Gastrocnemius medialis (tissue), 4 donors: ENCODE measurements at regions not wholly inside any gene's neighbourhood (a gene's known extent, or its start where the extent isn't known, plus 50 kb on each side); places are given as distances from the start of the nearest gene placed in this dataset.

ENCODE experiments used
- ATAC-seq, 2 donors: fragments of 150-250 bp; one replicate each; pipeline ENCODE4 v1.9.1; 2016
- DNase-seq, 2 donors: peaks; one replicate each; pipeline ENCODE4 v3.0.0-alpha.2; 2019
- H3K27ac ChIP-seq, 4 donors: fragments of 200-600 bp; sonication (generic); 1 replicate in 1 of 4; 2 replicates in 3 of 4; pipeline ENCODE4 v1.5.1; 2016 to 2018; ENCODE audit warnings: mild to moderate bottlenecking in 2 of 4, moderate library complexity in 1 of 4
- H3K27me3 ChIP-seq, 3 donors: fragments of 200-600 bp; sonication (generic) in 2 of 3; 1 replicate in 1 of 3; 2 replicates in 2 of 3; pipeline versions ENCODE4 v1.5.1 to v1.6.0; 2016 to 2019; ENCODE audit warnings: mild to moderate bottlenecking in 1 of 3, moderate library complexity in 1 of 3
- H3K36me3 ChIP-seq, 2 donors: fragments of 200-600 bp; sonication (generic) in 1 of 2; one replicate each; pipeline ENCODE4 v1.5.1; 2017 to 2018
- H3K4me1 ChIP-seq, 2 donors: fragments of 200-600 bp; sonication (generic) in 1 of 2; one replicate each; pipeline ENCODE4 v1.5.1; 2016 to 2017; ENCODE audit warnings: mild to moderate bottlenecking in 2 of 2
- H3K4me3 ChIP-seq, 4 donors: fragments of 200-600 bp; sonication (generic) in 3 of 4; 1 replicate in 1 of 4; 2 replicates in 3 of 4; pipeline ENCODE4 v1.5.1; 2016 to 2019; ENCODE audit warnings: mild to moderate bottlenecking in 2 of 4
- H3K9me3 ChIP-seq, 3 donors: fragments of 200-600 bp; sonication (generic) in 2 of 3; 1 replicate in 1 of 3; 2 replicates in 2 of 3; pipeline ENCODE4 v1.5.1; 2016 to 2019
- POLR2A ChIP-seq, 2 donors: fragments of 450-650 bp; IDR thresholded peaks; one replicate each; pipeline ENCODE4 v1.6.1; 2017; ENCODE audit warnings: antibody characterized with exemption in 2 of 2, mild to moderate bottlenecking in 2 of 2, moderate library complexity in 2 of 2
- in situ Hi-C, 4 donors: fragments of 200-750 bp; cut with MboI; loops; one replicate each; pipeline versions ENCODE4 v1.15.0 to v1.8.0; 2017; ENCODE audit warnings: low sequenced_read_pairs in 4 of 4
- intact Hi-C: fragments of 100-400 bp; cut with DNase I; formaldehyde crosslinking; loops from one replicate; pipeline ENCODE4 v1.15.1; 2023; ENCODE audit warnings: low total_unique reads
- TF ChIP-seq, protein P1 (sequence below), 5 experiments: fragments of 450-650 bp in 3 of 5; fragments of 200-600 bp in 2 of 5; sonication (generic) in 2 of 5; IDR thresholded peaks in 4 of 5; conservative IDR thresholded peaks in 1 of 5; 1 replicate in 4 of 5; 2 replicates in 1 of 5; pipeline ENCODE4 v1.5.1; 2016 to 2019; ENCODE audit warnings: antibody characterized with exemption in 5 of 5, mild to moderate bottlenecking in 3 of 5, moderate library complexity in 3 of 5

DNA sequence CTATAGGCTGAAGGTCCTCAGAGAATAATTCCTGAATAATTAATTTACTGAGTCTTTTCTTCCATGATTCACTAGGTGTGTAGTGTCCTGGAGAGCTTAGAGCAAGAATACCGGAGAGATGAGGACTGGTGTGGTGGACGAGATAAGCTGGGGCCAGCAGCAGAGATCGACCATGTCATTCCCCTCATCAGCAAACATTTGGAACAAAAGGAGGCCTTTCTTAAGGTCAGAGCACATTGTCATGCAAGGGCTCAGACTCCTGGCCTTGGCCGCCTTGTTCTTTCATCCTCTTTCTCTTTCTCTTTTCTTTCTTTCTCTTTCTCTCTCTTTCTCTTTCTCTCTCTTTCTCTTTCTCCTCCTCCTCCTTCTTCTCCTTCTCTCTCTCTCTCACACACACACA, 291.4 kb upstream of the UMPS start:
- ATAC-seq, result no peak

DNA sequence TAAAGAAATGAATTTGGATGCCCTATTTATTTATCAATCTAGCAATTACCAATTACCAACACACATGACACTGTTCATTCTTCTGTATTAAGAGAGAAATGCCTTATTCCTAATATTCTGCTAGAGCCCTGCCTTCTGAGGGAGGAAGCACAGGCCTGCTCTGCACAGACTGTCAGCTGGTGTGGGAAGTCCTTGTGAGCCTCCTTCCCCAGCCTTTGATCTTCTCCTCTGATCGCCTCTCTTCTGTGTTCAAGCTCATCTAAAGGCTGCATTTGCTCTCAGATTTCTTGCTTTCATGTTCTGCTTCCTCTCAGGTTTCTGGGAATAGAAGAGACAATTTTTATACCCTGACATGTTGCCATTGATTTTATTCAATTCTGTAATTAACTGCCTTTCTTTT, 290.6 kb upstream of the UMPS start:
- ATAC-seq, result no peak
- TF ChIP-seq, protein P1, sequence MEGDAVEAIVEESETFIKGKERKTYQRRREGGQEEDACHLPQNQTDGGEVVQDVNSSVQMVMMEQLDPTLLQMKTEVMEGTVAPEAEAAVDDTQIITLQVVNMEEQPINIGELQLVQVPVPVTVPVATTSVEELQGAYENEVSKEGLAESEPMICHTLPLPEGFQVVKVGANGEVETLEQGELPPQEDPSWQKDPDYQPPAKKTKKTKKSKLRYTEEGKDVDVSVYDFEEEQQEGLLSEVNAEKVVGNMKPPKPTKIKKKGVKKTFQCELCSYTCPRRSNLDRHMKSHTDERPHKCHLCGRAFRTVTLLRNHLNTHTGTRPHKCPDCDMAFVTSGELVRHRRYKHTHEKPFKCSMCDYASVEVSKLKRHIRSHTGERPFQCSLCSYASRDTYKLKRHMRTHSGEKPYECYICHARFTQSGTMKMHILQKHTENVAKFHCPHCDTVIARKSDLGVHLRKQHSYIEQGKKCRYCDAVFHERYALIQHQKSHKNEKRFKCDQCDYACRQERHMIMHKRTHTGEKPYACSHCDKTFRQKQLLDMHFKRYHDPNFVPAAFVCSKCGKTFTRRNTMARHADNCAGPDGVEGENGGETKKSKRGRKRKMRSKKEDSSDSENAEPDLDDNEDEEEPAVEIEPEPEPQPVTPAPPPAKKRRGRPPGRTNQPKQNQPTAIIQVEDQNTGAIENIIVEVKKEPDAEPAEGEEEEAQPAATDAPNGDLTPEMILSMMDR (IDR thresholded peaks at IDR 0.05 in 4 of 5, conservative IDR thresholded peaks at IDR 0.05 in 1 of 5), result no peak
- TF ChIP-seq POLR2A (IDR thresholded peaks at IDR 0.05), result no peak
- no peak for DNase-seq
- H3K27ac ChIP-seq, result no peak overlapping the region
- peaks cover 0 to 9% of the 10 kb centered on the region in 2 donors for H3K36me3 ChIP-seq
- H3K9me3 ChIP-seq, result no peaks in the 10 kb centered on the region
- H3K4me3 ChIP-seq, result no peak overlapping the region
- in situ Hi-C loops, result no loop called here
- H3K27me3 ChIP-seq, result no peaks in the 10 kb centered on the region
- no peaks in the 10 kb centered on the region for H3K4me1 ChIP-seq
- intact Hi-C loops, result no loop called here

More for the DNA sequence above, 291.4 kb upstream of the UMPS start:
- H3K27me3 ChIP-seq, result no peaks in the 10 kb centered on the region
- in situ Hi-C loops (no loop called here), intact Hi-C loops (no loop called here)
- no peak overlapping the region for H3K27ac ChIP-seq
- DNase-seq, result no peak
- H3K4me3 ChIP-seq, result no peak overlapping the region
- no peak for TF ChIP-seq POLR2A (IDR thresholded peaks at IDR 0.05)
- H3K36me3 ChIP-seq, result peaks cover 0 to 17% of the 10 kb centered on the region in 2 donors
- no peaks in the 10 kb centered on the region for H3K4me1 ChIP-seq
- H3K9me3 ChIP-seq, result no peaks in the 10 kb centered on the region

DNA sequence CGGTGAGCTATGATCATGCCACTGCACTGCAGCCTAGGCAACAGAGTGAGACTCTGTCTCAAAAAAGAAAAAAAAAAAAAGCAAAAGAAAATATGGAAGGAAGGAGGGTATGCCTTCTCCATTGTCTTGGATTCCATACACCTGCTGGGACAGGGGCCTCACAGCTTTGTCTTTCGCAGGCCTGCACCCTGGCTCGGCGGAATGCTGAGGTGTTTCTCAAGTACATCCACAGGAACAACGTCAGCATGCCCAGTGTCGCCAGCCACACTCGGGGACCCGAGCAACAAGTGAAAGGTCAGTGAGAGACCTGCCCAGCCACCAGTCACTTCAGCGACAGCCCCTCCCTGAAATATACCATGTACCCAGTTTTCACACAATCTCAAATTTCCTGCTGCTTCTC, 288.5 kb upstream of the UMPS start:
- peaks cover 0 to 13% of the 10 kb centered on the region in 2 donors for H3K36me3 ChIP-seq
- H3K27ac ChIP-seq, result no peak overlapping the region
- no peaks in the 10 kb centered on the region for H3K9me3 ChIP-seq
- no peak for DNase-seq
- no peaks in the 10 kb centered on the region for H3K27me3 ChIP-seq
- no peak for ATAC-seq
- TF ChIP-seq POLR2A (IDR thresholded peaks at IDR 0.05), result no peak
- TF ChIP-seq, protein P1 (IDR thresholded peaks at IDR 0.05 in 4 of 5, conservative IDR thresholded peaks at IDR 0.05 in 1 of 5), result no peak
- intact Hi-C loops, result no loop called here
- no peak overlapping the region for H3K4me3 ChIP-seq
- H3K4me1 ChIP-seq, result no peaks in the 10 kb centered on the region
- in situ Hi-C loops, result no loop called here

DNA sequence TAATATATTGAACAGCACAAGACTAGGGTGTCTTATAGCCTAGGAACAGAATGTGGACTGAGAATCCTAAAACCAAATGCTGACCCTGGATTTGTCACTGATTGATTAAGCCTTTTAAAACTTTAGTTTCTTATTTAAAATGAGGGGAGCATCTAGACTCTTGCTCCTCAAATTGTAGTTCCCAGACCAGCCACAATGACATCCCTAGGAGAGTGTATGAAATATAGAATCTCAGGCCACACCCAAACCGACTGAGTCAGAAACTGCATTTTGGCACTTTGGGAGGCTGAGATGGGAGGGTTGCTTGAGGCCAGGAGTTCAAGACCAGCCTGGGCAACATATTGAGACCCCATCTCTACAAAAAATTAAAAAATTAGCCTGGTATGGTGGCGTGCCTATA, 287.8 kb upstream of the UMPS start:
- Histone ChIP-seq H3K27ac (no peak overlapping the region), H3K4me3 (no peak overlapping the region), H3K9me3 (no peaks in the 10 kb centered on the region), H3K4me1 (no peaks in the 10 kb centered on the region), H3K27me3 (no peaks in the 10 kb centered on the region), H3K36me3 (peaks cover 0 to 17% of the 10 kb centered on the region in 2 donors)
- intact Hi-C loops (no loop called here), in situ Hi-C loops (no loop called here)
- DNase-seq, result no peak
- no peak for ATAC-seq
- TF ChIP-seq, protein P1 (IDR thresholded peaks at IDR 0.05 in 4 of 5, conservative IDR thresholded peaks at IDR 0.05 in 1 of 5), result no peak
- no peak for TF ChIP-seq POLR2A (IDR thresholded peaks at IDR 0.05)

DNA sequence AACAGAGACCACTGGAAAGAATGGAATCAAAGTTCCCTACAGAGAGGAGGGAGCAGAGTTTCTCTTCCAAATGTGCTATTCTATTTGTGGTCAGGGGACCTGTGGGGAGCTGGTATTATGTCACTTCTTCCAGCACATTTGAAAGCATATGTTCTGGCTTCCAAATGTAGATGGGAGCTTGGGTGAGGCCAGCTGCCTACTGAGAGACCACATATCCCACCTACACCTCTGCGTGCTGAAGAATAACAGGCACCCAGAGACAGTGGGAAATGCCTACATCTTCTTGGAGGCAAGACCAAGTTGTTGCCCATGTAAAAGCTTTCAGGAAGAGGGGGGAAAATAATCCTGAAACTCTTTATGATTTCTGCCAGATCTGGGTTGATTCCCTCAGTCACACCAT, 286.8 kb upstream of the UMPS start:
- H3K9me3 ChIP-seq, result no peaks in the 10 kb centered on the region
- H3K4me1 ChIP-seq, result no peaks in the 10 kb centered on the region
- peaks cover 0 to 16% of the 10 kb centered on the region in 2 donors for H3K36me3 ChIP-seq
- H3K4me3 ChIP-seq, result no peak overlapping the region
- intact Hi-C loops (no loop called here), in situ Hi-C loops (no loop called here)
- ATAC-seq, result no peak
- H3K27me3 ChIP-seq, result no peaks in the 10 kb centered on the region
- TF ChIP-seq, protein P1 (IDR thresholded peaks at IDR 0.05 in 4 of 5, conservative IDR thresholded peaks at IDR 0.05 in 1 of 5), result no peak
- no peak for TF ChIP-seq POLR2A (IDR thresholded peaks at IDR 0.05)
- DNase-seq, result no peak
- H3K27ac ChIP-seq, result no peak overlapping the region
